ENCODE measurements at regions not wholly inside any gene's neighbourhood (a gene's known extent, or its start where the extent isn't known, plus 50 kb on each side); places are given as distances from the start of the nearest gene placed in this dataset.

DNA sequence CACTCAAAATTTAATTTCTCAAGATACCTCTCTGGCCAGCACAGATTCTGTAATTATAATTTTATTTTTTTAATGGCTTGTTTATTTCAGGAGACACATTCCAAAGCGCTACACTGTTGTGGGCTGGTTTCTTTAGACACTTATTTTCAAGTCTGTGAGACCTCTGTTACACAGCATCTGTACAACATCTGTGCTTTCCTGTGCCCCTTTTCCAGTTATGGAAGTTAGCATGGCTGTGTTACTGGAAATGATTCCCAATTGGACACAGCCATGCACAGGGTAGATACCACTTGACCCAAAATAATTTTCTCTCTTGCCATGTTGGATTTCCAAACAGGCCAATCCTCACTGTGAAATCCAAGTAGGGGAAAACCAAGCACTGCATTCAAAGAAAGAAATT lies 172.3 kb upstream of the ADCY1 start:
- TF ChIP-seq CTCF (IDR thresholded peaks at IDR 0.05) (no peak), POLR2AphosphoS5 (IDR thresholded peaks at IDR 0.05) (no peak), POLR2A (IDR thresholded peaks at IDR 0.05) (no peak)
